Peyer's patch (tissue), 4 donors: ENCODE measurements at regions not wholly inside any gene's neighbourhood (a gene's known extent, or its start where the extent isn't known, plus 50 kb on each side); places are given as distances from the start of the nearest gene placed in this dataset.

Experiments used
- CTCF ChIP-seq, 6 experiments: fragments of 450-650 bp in 4 of 6; fragments of 200-600 bp in 2 of 6; sonication (generic) in 1 of 6; IDR thresholded peaks; one replicate each; pipeline ENCODE4 v1.5.1; 2017 to 2019; ENCODE audit warnings: antibody characterized with exemption in 6 of 6, mild to moderate bottlenecking in 3 of 6, moderate library complexity in 1 of 6
- POLR2A ChIP-seq, 2 donors: fragments of 450-650 bp; IDR thresholded peaks; one replicate each; pipeline ENCODE4 v1.5.1; 2017; ENCODE audit warnings: antibody characterized with exemption in 2 of 2, mild to moderate bottlenecking in 2 of 2, moderate library complexity in 2 of 2

GRCh38 chr7:47080816-47081215 is 501.1 kb downstream of the TNS3 start:
- no peak for TF ChIP-seq POLR2A (IDR thresholded peaks at IDR 0.05)
- no peak for TF ChIP-seq CTCF (IDR thresholded peaks at IDR 0.05)
